H1 (cell line): ENCODE measurements at regions not wholly inside any gene's neighbourhood (a gene's known extent, or its start where the extent isn't known, plus 50 kb on each side); places are given as distances from the start of the nearest gene placed in this dataset.

Source experiments
- SIX5 ChIP-seq: IDR thresholded peaks from 2 replicates; pipeline ENCODE4 v1.6.1; 2011; ENCODE audit warnings: mild to moderate bottlenecking, low read depth, low read length
- TAF1 ChIP-seq: IDR thresholded peaks from 2 replicates; pipeline ENCODE4 v1.6.1; 2011; ENCODE audit warnings: mild to moderate bottlenecking, low read depth, low read length

GRCh38 chr5:135137146-135137915, 103.3 kb upstream of the PITX1 start (continued):
- TF ChIP-seq SIX5 (no peak), TAF1 (no peak)
